Muscle layer of duodenum (tissue), 2 donors: ENCODE measurements at regions not wholly inside any gene's neighbourhood (a gene's known extent, or its start where the extent isn't known, plus 50 kb on each side); places are given as distances from the start of the nearest gene placed in this dataset.

ENCODE experiments used
- H3K27ac ChIP-seq: one replicate; pipeline ENCODE4 v1.7.0; 2013; ENCODE audit warnings: mild to moderate bottlenecking, low read length
- H3K27me3 ChIP-seq: one replicate; pipeline ENCODE4 v1.7.0; 2013; ENCODE audit warnings: low read depth, mild to moderate bottlenecking, control low read depth, low read length
- H3K36me3 ChIP-seq, 2 donors: one replicate each; pipeline ENCODE4 v1.7.0; 2013; ENCODE audit warnings: low read length in 2 of 2, control low read depth in 1 of 2, mild to moderate bottlenecking in 1 of 2; ENCODE audit not compliant: insufficient read depth in 2 of 2, control insufficient read depth in 1 of 2
- H3K4me1 ChIP-seq, 2 donors: one replicate each; pipeline ENCODE4 v1.7.0; 2013; ENCODE audit warnings: low read length in 2 of 2, mild to moderate bottlenecking in 2 of 2, control low read depth in 1 of 2, moderate library complexity in 1 of 2; ENCODE audit not compliant: insufficient read depth in 2 of 2, control insufficient read depth in 1 of 2
- H3K4me3 ChIP-seq, 2 donors: one replicate each; pipeline ENCODE4 v1.7.0; 2013; ENCODE audit warnings: low read length in 2 of 2, low read depth in 1 of 2, mild to moderate bottlenecking in 1 of 2
- H3K9me3 ChIP-seq, 2 donors: one replicate each; pipeline ENCODE4 v1.7.0; 2013; ENCODE audit warnings: low read length in 2 of 2, control low read depth in 1 of 2, mild to moderate bottlenecking in 1 of 2; ENCODE audit not compliant: control insufficient read depth in 1 of 2
- donor health status: healthy.

DNA sequence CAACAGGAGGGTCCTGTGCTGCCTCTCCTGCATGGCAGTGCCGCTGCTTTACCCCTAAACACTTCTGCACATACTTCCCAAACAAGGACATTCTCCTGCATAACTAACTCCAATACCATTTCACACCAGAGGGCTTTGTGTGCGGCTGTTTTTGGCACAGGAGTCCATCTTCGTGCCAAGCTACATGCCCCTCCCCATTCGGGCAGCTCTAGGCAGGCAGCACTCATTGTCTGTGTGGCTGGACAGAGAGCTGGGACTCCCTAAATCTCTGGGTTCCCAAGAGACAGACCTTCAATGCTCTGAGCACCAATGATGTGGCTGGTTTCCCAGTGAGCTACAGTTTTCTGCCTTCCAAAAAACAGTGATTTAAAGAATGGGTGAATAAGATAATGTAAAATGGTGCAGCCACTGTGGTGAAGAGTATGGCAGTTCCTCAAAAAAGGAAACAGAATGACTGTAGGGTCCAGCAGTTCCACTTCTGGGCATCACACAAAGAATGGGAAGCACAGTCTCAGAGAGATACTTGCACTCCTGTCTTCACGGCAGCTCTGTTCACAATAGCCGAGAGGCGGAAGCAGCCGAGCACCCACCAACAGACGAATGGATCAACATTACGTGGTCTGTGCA is 80.3 kb upstream of the DUSP22 start:
- no peak overlapping the region for H3K27ac ChIP-seq
- H3K4me3 ChIP-seq: no peak overlapping the region
- H3K36me3 ChIP-seq: no peaks in the 10 kb centered on the region
- H3K9me3 ChIP-seq: no peaks in the 10 kb centered on the region
- no peaks in the 10 kb centered on the region for H3K4me1 ChIP-seq
- no peaks in the 10 kb centered on the region for H3K27me3 ChIP-seq

DNA sequence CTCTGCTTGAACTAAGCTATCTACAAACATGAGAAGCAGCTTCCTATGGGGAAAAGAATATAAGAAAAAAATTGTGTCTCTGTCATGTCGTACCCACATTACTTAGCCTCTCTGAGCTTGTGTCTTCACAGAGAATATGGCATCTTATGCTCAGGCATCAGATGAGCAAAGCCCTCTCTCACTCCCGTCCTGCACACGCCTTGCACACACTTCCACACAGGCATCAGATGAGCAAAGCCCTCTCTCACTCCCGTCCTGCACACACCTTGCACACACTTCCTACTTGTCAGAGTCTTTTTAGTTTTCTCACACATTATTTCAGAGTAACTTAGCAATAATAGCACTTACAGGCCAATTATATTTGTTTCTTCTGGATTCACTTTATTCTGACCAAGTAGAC is 79.0 kb upstream of the DUSP22 start:
- Histone ChIP-seq H3K9me3 (no peaks in the 10 kb centered on the region), H3K27ac (no peak overlapping the region), H3K27me3 (no peaks in the 10 kb centered on the region), H3K36me3 (no peaks in the 10 kb centered on the region), H3K4me3 (no peak overlapping the region), H3K4me1 (no peaks in the 10 kb centered on the region)

DNA sequence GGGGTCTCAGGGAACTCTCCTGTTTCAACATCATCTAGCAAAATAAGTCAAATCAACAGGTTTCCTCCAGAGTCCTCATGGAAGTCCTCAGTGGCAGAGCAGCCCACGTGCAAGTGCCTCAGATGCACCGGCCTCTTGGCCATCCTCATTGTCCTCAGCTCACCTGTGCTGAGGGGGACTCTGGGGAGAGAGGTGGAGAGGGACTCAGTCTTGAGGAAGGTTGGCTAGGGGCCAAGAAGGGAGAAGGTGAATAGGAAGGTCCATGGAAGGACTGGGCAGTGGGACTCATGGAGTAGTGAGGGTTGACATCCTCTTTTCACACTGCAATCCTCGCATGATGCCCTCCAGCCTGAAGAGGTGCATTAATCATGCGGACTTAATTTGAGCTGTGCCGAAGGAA is 77.9 kb upstream of the DUSP22 start:
- Histone ChIP-seq H3K27me3 (no peaks in the 10 kb centered on the region), H3K36me3 (no peaks in the 10 kb centered on the region), H3K4me1 (no peaks in the 10 kb centered on the region), H3K9me3 (no peaks in the 10 kb centered on the region), H3K4me3 (no peak overlapping the region), H3K27ac (no peak overlapping the region)

DNA sequence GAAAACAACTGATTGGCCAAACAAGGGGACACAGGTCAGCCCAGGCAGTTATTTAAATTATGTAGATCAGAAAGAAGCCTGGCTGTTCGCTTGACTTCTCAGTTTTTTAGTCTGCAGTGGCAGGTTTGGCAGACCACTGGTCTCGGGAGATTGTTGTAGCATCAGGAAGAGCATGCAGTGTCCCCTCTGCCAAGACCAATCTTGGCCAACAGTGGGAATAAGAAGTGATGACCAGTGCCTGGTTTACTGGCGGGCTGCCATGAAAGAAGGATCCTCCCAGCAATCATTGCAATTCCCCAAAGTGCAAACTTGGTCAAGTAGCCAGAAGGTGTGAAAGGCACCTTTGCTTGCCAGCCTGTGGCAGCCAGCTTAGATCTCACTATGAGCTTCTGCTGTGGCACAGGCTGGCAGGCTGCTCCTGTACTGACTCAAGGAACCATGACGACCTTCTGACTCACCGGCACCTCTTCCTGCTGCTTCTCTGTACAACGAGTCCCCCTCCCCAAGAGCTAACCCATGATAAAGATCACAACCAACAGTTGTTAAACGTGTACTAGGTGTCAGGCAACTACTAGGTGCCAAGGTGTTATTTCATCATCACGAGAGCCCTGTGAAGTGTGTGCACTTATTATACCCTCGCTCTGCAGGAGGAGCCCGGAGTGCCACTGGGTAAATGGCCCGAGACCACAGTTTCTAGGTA is 76.8 kb upstream of the DUSP22 start:
- H3K4me3 ChIP-seq: no peak overlapping the region
- H3K27ac ChIP-seq: no peak overlapping the region
- no peaks in the 10 kb centered on the region for H3K9me3 ChIP-seq
- H3K4me1 ChIP-seq: no peaks in the 10 kb centered on the region
- H3K27me3 ChIP-seq: no peaks in the 10 kb centered on the region
- H3K36me3 ChIP-seq: no peaks in the 10 kb centered on the region

DNA sequence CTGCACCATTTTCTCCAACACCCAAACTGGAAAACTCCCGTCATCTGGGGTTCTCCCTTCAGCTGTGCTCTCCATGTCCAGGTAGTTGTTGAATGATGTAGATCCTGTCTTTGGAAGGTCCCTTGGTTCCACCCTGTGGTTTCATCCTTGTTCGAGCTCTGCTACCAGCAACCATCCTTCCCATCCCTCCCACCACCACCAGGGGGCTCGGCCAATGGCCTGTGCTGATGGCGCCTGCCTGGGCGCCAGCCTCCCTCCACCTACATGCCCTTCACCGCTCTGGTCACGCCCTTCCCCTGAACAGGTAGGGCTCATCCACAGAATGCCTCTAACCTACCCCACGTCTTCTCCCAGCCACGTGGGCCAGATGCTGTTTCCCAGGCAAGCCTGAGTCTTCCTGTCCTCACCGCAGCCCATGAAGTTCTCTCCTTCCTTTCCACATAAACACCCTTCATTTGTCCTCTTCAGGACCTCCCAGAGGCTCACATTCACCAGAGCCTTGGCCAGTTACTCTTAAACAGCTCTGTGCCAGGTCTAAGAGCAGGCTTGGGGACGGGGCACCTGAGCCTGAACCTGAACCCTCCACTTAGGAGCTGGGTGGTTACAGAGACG is 75.1 kb upstream of the DUSP22 start:
- no peaks in the 10 kb centered on the region for H3K4me1 ChIP-seq
- no peaks in the 10 kb centered on the region for H3K27me3 ChIP-seq
- no peak overlapping the region for H3K27ac ChIP-seq
- H3K9me3 ChIP-seq: no peaks in the 10 kb centered on the region
- no peak overlapping the region for H3K4me3 ChIP-seq
- no peaks in the 10 kb centered on the region for H3K36me3 ChIP-seq

DNA sequence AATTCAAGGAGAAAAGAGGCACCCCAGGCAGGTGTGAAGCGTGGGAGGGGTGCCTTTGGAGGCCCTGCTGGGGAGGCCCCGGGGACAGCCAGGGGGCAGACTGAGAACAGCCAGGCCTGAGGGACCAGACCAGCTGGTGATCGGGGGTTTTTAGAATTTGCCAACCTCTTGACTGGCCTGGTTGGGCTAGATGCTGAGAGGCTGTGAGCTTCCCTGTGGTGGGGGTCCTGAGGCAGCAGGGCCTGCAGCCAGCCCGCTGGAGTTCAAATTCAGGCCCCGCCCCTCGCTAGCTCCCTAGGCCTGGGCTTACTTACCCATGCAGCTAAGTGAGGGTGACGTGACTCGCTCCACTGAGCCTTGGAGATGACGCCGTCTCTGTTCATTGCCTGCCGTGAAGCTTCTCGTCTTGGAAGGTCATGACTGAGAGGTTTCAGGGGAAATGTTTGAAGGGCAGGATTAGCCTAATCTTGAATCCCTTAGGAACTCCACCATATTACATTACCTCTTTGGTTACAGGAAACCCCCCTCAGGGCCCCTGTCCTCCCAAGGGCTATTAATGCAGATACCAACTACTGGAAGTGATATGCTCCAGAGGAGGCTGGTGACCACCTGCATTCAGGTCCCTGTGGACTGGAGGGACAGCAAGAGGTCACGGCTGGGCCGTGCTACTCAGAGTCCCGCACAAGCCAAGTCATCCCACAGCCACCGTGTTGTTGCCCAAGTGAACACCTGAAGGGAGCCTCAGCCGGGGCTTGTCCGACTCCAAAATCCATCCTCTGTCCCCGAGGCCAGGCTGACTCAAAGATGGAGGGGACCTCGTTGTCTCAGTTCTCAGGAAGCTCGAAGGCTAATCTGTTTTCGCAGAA is 73.9 kb upstream of the DUSP22 start:
- Histone ChIP-seq H3K27me3 (no peaks in the 10 kb centered on the region), H3K36me3 (no peaks in the 10 kb centered on the region), H3K27ac (no peak overlapping the region), H3K9me3 (no peaks in the 10 kb centered on the region), H3K4me3 (no peak overlapping the region), H3K4me1 (no peaks in the 10 kb centered on the region)

DNA sequence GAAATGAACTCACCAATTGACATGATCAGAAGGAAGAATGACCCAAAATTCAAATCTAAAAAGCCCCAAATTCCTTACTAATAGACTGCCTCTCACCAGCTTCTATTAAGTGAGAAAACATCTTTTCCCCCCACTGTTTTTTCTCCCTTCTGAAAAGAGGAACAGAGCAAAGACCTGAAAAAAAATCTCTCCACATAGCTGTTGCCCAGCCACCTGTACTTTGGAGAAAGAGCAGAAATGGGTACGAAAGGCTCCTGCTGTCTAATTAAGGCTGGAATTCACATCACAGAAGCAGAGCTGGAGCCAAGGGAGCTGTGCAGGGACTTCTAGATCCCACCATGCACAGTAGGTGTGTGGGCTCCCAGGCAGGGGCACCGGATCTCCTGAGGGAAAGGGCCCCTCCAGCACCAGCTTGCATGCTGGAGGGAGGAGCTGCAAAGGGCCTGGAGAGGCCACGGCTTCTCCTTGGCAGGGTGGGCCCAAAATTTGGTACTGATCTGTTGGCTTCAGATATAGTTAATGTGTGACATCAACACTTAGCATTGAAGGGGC is 73.2 kb upstream of the DUSP22 start:
- Histone ChIP-seq H3K9me3 (no peaks in the 10 kb centered on the region), H3K36me3 (no peaks in the 10 kb centered on the region), H3K27me3 (no peaks in the 10 kb centered on the region), H3K4me3 (no peak overlapping the region), H3K27ac (no peak overlapping the region), H3K4me1 (no peaks in the 10 kb centered on the region)

DNA sequence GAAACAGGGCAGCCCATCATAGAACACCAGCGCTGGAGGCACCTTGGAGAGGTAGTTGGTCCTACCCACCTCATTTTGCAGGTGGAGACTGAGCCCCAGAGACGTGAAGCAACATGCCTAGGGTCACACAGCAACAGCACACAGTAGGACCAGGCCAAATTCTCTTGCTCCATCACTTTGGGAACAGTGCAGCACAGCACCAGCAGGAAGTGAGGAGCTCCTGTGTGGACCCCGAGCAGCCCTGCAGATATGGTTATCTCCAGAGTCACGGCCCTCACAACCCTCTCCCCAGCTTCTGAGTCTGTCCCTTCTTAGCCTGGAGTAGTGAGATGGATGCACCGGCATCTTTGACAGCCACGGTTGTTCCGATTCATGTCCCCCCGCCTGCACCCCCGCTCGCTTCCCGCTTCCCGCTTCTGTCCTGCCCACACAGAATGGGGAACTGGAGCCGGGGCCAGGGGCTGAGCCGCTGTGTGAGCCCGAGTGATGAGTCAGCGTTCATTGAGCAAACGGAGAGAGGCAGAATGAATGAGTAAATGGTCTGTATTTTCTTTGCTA is 72.6 kb upstream of the DUSP22 start:
- H3K27ac ChIP-seq: no peak overlapping the region
- H3K36me3 ChIP-seq: no peaks in the 10 kb centered on the region
- H3K4me3 ChIP-seq: no peak overlapping the region
- no peaks in the 10 kb centered on the region for H3K4me1 ChIP-seq
- no peaks in the 10 kb centered on the region for H3K27me3 ChIP-seq
- H3K9me3 ChIP-seq: no peaks in the 10 kb centered on the region

DNA sequence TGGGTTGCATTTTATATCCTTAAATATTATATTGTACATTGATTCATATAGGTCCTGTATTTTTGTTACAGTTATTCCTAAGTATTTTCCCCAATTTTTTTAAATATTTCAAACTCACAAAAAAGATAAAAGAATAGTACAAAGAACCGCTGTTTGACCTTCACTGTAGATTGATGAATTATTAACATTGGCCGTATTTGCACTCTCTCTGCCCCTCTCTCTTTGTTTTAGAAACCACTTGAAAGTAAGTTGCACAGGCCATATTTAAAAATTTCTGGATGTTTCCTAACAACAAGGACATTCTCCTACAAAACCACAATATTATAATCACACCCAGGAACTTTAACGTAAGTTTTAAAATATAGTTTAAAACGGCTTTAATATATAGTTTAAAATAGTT is 72.0 kb upstream of the DUSP22 start:
- Histone ChIP-seq H3K36me3 (no peaks in the 10 kb centered on the region), H3K4me3 (no peak overlapping the region), H3K27me3 (no peaks in the 10 kb centered on the region), H3K9me3 (no peaks in the 10 kb centered on the region), H3K4me1 (no peaks in the 10 kb centered on the region), H3K27ac (no peak overlapping the region)

DNA sequence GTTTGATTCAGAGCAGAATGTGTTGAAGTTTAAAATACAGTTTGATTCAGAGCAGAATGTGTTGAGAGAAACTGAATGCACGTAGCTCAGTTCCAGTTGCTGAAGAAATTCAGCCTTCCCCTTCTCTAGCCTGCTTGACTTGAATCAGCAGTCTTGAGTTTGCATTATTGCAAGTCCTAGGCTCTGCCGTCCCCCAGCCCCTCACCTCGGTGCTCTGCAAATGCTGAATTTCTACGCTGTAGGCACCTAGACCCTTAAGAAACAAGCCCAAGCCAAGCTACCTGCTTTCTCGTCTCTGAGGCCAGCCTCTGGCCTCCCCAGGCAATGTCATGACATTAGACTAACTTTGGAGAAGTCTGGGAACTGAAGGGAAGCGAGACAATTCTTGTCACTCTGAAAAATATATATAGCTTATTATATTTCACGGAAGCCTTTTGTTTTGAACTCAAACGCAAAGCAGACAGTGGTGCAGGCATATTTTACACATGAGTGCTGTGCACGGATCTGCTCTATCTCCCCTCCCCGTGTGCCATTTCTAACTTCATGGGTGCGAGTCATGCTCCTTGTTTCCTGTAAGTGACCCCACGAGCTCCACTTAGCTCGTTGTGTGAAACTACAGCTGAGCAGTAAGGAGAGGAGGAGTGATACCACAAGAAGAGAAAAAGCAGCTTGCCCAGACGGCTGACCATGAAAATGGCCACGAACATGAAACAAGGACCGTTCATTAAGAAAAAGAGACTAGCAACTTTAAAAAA is 71.4 kb upstream of the DUSP22 start:
- Histone ChIP-seq H3K4me3 (no peak overlapping the region), H3K27me3 (no peaks in the 10 kb centered on the region), H3K9me3 (no peaks in the 10 kb centered on the region), H3K4me1 (peaks cover 0 to 1% of the 10 kb centered on the region in 2 donors), H3K36me3 (no peaks in the 10 kb centered on the region), H3K27ac (no peak overlapping the region)
